GM12872 (cell line): ENCODE measurements at regions not wholly inside any gene's neighbourhood (a gene's known extent, or its start where the extent isn't known, plus 50 kb on each side); places are given as distances from the start of the nearest gene placed in this dataset.

Source experiments
- TF ChIP-seq, protein P1 (sequence below): IDR thresholded peaks from 3 replicates; pipeline ENCODE4 v1.5.1; 2011; ENCODE audit warnings: low read depth, mild to moderate bottlenecking, low read length, moderate library complexity; ENCODE audit not compliant: insufficient read depth

DNA sequence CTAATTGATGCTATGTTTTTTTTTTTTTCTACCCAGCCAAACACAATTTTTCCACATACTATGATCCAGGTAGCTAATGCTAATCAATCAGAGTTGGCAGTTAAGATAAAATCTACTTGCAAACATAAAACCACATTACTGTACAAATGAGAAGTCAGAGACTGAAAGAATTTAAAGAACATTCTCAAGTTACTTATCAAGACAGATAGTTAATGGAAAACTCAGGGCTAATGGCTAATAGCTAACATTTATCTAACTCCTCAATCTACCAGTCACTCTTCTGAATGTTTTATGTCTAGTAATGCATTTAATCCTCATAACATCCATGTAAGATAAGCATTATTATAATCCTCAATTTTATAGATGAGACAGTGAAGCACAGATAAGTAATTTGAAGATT is 537.6 kb upstream of the SETBP1 start:
- TF ChIP-seq, protein P1, sequence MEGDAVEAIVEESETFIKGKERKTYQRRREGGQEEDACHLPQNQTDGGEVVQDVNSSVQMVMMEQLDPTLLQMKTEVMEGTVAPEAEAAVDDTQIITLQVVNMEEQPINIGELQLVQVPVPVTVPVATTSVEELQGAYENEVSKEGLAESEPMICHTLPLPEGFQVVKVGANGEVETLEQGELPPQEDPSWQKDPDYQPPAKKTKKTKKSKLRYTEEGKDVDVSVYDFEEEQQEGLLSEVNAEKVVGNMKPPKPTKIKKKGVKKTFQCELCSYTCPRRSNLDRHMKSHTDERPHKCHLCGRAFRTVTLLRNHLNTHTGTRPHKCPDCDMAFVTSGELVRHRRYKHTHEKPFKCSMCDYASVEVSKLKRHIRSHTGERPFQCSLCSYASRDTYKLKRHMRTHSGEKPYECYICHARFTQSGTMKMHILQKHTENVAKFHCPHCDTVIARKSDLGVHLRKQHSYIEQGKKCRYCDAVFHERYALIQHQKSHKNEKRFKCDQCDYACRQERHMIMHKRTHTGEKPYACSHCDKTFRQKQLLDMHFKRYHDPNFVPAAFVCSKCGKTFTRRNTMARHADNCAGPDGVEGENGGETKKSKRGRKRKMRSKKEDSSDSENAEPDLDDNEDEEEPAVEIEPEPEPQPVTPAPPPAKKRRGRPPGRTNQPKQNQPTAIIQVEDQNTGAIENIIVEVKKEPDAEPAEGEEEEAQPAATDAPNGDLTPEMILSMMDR: no peak

DNA sequence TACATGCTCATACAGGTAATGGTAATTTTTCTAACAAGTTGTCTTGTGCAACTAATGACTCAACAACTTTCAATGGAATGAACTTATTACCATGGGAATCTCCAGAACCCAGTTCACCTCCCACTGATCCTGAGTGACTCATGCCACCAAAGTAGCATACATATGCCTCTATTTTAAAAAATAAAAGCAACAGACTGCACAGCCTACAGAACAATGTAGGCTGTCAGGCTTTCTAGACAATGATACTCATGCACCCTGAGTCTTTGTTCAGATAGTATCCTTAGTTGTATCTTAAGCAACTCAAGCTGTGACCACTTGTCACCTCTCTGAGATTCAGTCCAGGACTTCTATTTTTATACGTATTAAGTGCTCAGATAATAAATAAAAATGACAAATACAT is 531.0 kb upstream of the SETBP1 start:
- TF ChIP-seq, protein P1: no peak

DNA sequence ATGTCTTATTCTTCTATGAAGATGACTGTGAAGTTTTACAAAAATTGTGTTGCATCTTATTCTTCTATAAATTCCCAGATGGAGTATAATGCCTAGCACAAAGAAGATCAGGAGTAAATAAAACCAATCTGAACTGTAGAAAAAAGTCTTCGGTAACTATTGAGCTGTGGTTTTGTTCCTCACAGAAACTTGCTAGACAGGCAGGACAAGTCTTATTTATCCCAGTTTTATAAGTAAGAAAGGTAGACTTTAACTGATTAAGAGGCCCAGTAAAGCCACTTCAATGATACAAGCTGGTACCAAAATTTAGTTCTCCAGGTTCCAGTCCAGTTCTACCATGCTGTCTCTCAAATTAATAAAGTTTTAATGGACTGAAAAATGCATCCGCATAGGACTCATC is 526.7 kb upstream of the SETBP1 start:
- TF ChIP-seq, protein P1: no peak

DNA sequence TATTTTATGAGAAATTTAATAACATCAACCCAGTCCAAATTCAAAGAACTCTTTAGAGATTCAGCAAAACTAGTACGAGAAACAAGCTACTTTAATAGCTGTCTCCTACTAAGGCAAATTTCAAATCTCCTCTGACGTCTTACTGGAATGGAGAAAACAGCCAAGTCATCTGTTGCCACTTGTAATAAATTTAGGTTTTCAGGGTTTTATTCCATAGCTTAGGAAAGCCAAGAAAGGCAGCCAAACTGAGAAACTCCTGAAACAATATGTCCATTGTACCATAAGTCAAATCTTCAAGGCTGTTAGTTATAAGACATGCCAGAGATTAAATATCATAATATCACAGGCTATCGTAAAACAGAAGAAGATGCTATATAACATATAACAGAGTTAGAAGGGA is 524.6 kb upstream of the SETBP1 start:
- TF ChIP-seq, protein P1: no peak

DNA sequence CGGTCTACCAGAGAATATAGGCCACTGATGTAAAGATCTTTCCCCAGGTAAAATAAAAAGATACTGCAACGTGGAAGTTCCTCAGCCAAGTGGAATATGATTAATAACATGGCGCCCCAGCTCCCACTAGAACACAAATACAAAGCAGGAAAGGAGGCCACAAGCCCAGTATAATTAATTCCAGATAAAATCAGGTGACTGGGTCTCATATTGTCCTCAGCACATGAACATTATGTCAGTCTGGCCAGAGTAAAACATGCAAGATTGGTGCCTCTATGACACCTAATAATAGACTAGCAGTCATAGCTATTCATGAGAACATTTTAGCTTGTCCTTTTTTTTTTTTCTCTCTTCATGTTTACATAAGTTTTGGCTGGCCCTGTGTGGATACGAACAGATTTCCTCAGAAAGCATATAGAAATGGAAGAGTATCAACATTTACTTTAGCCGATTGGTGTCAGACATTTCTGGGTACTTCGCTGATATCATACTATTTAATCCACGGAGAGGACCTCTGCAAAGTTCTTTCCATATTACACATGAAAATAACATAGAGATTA is 523.8 kb upstream of the SETBP1 start:
- TF ChIP-seq, protein P1: no peak

DNA sequence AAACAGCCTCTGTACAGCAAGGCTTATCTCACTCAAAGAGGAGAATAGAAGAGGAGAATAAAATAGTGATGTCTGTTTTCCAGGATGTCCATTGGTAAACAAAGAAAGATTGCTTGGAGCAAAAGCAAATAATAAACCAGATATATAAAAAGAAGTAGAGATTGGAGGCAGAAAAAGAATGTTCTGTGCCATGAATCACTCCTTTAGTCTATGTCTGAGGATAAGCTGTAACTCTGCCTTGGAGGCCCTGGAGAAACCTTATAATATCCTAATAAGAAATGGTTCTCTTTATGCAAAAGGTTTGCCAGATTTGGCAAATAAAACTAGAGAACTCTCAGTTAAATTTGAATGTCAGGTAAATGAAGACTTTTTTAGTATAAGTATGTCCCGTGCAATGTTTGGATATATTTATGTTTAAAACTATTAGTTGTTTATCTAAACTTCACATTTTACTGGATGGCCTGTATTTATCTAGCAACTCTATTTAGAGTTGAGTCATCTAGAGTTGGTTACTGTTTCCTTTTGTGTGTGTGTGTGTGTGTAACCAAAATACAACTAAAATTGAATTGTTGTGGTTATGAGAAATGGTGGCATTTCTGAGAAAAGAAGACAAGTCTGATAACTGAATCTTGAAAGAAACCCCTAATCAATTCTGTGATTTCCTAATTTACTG is 510.3 kb upstream of the SETBP1 start:
- TF ChIP-seq, protein P1: no peak

DNA sequence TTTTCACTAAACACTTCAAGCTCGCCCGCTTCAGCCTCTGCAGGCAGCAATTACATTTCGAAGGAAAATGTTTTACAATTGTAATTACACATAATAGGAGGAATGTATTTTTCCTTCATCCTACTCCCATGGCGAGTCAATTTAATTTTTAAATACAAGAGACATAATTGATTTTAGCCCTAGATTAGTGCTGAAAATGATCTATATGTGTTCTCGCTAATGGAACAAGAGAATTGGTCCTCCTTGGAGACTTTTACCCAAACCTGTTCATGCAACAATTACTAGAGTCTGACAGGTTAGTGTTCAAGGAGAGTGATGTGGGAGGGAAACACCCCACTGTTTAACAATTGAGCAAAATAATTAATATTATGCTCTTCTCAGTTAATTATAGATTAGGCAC is 509.4 kb upstream of the SETBP1 start:
- TF ChIP-seq, protein P1: no peak
